NCI-H2029 treated with DMSO at 0.1 percent for 48 hours (cell line): ENCODE measurements at regions not wholly inside any gene's neighbourhood (a gene's known extent, or its start where the extent isn't known, plus 50 kb on each side); places are given as distances from the start of the nearest gene placed in this dataset.

ENCODE experiments used
- DNase-seq: peaks from one replicate; lab custom pipeline; 2025; lab: John Stamatoyannopoulos, UW

DNA sequence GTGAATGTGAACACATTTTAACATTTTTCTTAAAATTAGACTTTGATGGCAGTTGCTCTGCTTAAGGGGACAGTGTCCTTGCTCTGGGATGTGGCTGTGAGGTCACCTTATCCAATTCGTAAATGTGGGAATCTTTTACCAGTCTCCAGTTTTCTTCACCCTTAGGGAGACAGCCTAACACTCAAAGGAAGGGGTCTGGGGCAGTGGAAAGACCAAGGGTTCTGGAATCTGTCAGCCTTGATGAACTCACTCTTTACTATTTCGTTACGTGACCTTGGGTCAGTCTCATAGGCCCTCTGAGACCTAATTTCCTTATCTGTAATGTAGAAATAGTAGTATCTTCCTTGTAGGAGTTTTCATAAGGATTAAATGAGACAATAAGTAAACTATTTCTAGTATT, 245.6 kb upstream of the ATP2B1 start:
- DNase-seq: no peak

DNA sequence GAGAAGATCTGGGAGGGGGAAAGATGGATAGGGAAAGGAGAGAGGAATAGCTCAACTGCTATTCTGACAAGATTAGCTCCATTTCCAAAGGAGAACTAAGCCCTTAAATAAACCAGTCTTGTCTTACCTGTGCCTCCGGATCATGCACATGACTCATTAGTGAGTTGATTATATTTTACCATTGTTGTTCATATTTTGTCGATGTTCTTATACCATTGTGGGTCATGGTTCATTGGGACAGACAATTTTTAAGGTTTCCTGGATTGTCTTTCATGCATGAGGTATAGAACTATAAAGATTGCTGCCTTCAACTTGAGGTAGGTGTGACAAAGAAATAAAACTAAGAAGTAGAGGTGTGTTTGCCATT, 243.0 kb upstream of the ATP2B1 start:
- DNase-seq: no peak

DNA sequence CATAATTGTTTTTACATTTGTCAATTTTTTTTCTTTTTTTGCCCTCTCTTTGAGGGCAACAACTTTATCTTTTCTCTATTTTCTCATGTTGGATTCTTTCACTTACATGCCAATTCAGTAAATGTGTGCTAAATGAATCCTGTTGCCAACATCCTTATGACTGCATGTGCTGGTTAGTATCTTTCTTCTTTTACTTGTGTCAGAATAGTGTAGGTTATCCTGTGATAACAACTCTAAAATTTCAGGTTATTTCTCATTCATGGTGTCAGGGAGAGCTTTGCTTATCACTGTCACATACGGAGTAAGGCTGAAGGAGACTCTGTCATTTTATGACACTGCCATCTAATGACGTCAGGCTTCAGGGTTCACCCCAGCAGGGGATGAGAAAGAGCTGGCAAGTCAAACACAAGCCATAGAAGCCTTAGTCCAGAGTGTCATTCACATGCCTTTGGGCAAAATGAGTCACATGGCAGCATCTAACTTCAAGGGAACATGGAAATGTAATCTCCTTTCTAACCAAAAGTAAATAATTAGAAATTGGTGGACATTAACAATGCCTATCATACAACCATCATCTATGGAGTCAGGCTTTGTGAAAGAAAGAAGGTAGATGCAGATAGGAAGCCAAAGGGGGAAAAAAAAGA, 242.5 kb upstream of the ATP2B1 start:
- no peak for DNase-seq

DNA sequence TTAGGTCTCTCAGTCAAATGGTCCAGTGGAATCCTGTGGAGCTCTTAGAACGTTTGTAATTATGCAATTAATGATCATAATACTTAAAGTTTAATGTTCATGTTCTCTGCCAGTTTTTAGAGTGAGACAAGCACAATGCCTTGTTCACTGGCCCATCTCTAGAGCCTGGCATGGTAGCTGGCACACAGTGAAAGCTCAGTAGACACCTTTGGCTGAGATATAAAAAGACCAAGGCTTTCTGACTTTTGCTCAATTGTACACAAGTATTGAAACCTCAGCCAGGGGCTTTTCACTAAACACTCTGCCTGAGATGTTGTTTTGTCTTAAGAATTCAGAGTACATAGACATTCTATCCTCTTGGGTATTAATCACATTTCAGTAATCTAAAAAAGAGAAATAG, 241.8 kb upstream of the ATP2B1 start:
- no peak for DNase-seq

DNA sequence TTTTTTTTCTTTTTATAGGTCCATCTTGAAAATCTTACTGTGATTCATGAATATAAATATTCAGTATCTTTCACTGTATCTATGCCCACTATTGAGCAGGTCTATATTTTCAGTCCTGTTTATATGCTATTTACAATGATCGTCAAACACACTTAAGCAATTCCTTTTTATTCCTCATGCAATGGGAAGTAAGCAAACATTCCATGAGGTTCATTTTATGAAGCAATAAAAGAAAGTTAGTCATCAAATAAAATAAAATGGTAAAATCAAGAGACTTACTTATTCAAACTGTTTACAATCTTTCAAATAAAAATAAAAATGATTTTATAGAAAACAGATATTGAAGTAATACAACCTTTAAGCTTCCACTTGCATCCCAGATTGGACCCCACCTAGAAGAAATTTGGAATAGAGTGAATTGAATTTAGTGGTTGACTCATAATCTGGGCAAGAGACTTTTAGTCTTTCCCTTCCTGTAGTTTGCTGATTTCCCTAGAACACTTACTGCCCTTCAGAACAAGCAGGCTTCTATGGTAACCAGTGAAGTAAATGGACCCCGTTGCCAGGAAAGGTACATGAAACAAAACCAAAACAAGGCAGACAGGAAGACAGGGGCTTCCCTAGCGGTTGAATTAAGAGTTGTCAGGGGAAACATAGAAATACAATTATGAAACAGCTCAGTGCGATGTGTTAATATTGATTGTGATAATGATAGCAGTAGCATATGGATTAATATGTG, 241.0 kb upstream of the ATP2B1 start:
- peak; percentile 6 for DNase-seq

DNA sequence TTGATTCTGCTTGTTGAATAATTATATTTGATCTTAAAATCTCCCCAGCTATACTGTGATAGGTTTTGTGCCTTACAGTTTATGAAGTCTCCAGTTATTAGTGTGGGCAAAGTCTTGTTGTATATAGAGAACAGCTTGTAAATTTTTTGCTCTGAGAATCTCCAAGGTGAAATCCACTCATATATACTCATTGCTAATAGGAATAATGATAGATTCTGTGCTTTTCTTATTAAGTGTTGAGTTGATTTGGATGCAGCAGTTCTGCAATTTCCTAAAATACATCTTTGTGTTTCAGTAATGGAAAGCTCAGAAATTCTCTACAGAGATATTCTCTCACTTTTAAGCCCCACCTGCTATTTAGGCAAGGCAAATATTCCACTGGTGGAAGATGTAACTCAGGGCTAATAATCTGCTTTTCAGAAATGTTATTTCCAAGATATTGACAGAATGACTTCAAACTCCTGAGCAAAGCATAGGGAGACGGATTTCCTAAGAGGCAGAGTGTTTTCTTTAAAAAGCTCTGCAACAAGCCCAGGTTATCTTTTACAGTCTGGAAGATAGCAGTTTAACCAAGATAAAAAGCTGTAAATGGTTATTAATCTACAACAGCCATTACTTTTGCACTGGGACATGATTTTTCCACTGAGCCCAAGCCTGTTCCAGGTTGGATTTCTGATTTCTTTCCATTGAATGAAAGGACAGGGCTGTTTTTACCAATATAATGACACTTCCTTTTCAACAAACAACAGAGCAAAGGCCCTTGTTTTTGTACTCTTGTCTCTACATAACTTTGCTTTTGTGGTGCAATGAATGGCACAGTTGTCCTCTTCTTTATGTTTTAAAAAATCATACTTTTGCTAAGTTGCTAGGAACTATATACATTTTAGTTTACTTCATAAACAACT, 239.9 kb upstream of the ATP2B1 start:
- DNase-seq: no peak

DNA sequence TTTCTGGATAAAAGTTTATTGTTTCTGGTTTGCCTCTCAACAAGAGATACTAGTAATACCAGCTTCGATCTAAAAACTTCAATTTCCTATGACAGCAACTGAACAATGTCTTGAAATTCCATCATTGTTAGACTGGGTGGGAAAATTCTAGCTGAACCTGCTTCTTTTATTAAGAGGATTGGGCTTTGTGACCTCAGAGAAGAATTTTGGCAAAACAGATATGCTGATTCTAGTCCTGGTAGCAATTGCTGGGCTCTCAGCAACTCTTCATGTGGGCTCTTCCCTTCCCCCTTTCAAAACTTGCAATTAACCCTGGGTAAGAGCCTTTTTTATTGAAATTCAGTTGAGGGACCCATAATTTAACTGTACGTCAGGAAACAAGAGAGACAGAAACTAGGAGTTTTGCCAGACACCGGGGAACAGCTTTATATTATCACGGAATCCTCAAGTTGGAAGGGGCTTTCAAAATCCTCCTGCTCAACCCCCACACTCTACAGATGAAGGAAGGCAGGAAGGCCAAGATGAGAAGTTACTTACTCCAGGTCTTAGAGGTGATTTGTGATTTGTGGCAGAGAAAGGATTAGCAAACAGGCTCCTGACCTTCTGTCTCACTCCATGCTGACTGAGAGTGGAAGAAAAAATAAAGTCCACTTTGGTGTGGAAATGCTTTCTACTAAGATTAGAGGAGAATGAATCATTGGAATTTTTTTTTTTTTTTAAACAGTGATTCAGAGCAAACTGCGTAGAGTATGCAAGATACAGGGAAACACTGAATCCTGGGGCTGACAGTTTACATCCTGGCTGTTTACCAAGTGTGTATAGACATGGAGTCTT, 239.0 kb upstream of the ATP2B1 start:
- no peak for DNase-seq

DNA sequence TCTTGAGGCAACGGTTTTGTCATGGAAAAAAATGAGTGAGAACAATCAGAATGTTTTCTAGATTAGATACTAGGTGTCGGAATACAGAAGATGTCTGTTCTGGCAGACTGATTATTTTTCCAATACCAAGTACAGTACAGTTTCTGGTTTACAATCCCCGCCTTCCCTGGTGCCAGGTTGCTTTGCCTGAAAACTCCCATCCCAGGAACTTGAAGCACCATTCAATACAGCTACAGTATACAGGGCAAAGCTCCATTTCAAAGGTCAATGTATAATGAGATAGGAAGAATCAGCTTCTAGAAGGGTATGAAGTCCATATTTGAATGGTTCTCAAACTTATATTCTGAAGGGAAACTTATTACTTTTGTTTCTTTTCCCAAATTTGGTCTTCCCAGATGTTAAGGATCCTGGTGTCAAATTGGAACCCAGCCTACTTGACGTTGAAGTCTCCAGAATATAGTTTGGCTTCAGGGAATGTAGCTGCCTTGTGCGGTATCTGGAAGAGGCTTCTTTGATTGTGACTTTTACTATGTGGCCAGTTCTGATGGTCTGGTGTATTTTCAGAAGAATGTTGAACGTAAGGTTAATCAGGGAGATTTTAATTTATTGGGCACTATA, 238.0 kb upstream of the ATP2B1 start:
- DNase-seq: no peak

DNA sequence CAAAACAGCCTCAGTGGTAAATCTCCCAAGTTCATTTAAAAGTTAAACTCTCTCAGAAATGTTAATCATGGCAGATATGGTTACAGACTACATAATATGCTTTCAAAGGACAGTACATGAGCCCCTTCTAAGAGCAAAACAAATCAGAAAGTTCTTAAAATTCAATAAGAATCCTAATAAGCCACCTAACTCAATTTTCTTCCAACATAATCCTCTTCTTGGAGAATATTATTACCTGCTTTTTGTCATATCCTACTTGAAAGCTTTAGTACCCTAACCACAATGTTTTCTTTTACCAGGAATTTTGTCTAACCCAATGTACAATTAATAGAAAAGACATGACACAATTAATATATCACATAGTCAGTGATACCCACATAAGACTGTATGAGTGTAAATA, 236.5 kb upstream of the ATP2B1 start:
- no peak for DNase-seq

DNA sequence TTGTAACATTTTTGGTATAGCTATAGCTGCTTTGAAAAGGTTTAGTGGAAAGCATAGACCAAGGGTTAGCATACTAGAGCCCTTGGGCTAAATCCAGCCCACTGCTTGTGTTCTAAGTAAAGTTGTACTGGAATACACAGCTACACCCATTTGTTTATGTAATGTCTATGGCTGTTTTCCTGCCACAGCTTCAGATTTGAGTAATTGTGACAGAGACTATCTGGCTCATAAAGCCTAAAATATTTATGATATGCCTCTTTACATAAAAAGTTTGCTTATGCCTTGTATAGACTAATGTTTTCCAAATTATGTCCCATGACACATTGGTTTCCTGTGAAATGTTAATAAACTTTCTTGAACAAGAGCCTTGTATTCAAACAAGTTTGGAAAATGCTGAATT, 234.8 kb upstream of the ATP2B1 start:
- DNase-seq: no peak

DNA sequence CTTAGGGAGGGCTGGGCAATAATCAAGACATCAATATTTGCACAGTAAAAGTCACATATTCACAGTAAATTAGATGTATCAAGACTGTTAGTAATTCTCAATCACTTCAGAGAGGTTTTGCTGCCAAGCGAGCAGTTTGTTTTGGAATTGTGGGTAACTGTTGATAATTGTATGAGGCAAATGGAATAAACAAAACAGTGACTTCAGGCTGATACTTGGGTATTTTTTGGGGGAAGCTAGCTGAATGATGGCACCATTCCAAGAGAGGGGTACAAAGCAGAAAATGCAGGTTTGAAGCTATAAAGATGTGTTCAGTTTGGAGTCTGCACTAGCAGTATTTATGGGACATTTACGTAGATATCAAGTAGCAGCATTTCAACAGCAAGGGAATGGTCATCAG, 232.8 kb upstream of the ATP2B1 start:
- no peak for DNase-seq

DNA sequence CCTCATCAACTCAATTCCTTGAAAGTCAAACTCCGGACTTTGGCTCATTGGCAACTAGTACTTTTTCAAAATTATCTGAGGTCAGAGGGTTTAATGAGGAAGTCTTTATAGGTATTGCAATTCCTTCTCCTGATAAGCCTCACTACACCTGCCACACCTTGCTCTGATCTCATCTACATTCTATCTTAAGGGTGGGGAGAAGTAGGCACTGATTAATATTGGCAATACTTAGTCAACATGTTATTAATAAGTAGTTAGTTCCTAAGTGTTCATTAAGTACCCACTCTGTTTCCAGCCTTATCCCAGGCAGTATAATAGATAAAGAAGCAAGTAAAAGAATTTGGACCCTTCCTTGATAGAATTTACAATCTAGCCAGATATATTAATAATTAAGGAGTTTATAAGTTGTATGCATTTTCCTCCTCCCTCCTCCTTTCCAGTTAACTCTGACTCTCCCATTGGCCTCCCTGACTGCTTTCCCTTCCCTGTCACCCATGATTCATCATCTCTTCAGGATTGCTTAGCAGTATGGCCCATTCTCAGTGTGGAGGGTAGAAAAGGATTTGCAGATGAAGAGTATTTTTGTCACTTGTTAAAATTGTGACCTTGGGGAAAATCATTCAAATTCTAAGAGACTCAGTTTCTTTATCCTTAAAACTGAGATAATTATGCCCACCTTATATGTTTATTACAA, 231.0 kb upstream of the ATP2B1 start:
- no peak for DNase-seq

DNA sequence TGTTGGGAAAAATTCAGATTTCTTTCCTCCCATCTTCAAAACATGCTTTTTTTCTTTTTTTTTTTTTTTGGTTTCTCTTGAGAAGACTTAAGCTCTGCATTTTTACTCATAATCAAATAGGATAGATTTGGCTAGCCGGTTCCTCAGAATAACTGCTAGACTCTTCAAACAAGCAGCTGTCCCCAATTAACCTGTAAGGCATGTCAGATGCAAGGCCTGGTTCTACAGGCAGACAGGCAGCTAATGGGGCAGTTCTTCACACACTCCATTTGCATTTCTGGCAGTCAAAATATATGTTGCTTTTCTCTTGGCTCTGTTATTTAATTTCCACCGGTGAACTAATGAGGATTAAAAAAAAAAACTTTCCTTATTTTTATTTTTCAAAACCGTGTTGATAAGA, 228.0 kb upstream of the ATP2B1 start:
- DNase-seq: no peak

DNA sequence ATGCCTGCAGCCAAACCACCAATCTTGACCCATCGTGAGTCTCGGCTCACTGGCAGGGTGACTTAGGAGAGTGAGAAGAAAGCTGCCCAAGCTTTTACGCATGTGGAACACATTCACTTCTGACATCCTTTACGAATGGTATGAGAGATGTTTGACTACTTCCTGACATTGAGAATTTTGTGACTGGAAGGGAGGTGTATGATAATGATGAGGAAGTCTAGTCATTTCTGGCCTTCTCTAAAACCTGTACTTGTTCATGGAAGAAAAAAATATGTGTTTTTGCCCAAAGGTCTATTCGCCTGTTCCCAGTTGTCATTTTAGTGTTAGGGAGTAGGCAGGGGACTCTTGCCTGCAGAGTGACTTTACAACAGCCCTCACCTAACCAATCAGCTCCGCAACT, 227.2 kb upstream of the ATP2B1 start:
- DNase-seq: no peak

DNA sequence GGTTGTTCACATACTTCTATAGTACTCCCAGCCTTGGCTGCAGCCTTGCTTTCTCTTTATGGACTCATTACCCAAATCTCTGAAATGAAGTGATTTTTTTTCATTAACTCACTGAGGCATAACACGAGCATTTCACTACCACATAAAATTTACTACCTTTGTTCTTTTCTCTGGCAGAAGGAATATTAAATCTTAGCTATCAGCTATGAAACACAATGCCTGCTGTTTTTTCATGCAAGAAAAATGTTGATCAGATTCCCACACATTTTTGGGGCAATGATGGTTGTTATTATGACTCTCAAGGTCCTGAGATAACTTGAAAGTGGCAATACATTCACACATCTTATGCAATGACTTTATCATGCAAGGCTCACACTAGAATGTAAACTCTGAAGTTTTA, 225.3 kb upstream of the ATP2B1 start:
- no peak for DNase-seq

DNA sequence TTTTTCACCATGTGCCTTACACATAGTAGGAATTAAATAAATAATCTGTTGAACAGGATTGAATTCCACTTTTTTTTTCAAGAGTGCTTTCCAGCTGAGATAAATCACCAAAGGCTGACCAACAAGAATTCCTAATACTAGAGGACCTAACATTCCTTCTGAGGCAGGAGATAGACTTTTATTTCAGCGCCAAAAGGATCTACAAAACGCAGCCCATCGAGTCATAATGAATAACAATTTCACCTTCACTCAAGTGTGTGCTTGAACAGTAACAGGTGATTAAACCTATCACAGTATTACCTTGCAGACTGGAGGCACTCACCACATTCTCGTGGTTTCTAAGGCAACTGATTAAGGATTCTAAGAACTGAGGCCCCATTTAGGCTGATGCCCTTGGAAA, 224.3 kb upstream of the ATP2B1 start:
- DNase-seq: peak; percentile 30

DNA sequence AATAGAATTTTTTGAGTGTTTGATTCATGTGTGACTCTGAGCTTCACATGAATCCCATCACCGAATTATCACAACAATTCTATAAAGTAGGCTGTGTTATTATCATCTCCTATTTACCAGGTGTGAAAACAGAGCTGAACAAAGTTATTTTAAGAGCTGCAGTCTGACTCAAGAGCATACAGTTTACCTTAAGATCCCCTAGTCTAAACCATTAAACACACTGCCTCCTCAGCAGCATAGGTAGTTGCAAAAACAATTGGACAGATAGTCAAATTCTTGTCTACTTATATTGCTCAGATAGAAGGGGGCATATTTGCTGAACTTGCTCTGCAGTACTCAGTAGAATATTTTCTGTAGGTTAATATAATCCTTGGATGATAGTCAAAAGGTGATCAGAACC, 219.8 kb upstream of the ATP2B1 start:
- no peak for DNase-seq

DNA sequence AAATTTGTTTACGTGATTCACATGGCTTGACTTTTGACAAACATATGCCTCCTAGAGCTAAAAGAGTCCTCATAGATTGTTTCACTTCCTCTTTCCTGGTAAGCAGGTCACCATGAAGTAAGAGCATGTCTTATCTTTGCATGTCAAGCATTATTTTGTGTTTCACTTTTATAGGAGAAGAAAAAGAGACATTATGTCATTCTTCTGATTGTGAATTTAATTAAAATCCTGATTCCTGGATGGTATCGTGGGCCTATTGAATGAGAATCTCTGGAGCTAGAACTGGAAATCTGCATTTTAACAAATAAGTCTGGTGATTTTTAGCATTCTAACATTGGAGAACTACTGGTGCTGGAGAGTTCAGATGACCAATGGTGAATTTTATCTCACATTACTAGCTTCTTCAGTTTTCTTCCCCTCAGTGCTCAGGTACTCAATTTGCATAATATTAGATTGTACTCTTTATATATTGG, 218.6 kb upstream of the ATP2B1 start:
- no peak for DNase-seq

DNA sequence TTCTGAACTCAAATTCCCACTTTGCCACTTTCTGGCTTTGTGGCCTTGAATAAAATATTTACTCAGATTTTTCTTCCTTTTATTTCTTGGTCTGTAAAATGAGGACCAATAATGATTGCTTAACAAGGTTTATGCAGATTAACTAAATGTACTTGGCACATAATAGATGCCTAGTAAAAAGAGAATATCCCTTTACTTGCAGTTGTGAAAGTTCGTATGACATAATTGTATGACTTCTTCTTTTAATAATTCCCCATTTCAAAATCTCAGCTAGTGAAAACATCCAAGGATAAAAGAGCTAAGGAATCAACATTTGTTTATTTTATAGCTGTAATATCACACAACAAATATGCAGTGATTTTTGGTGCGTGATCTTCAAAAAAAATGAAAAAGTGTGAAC, 215.6 kb upstream of the ATP2B1 start:
- DNase-seq: no peak

DNA sequence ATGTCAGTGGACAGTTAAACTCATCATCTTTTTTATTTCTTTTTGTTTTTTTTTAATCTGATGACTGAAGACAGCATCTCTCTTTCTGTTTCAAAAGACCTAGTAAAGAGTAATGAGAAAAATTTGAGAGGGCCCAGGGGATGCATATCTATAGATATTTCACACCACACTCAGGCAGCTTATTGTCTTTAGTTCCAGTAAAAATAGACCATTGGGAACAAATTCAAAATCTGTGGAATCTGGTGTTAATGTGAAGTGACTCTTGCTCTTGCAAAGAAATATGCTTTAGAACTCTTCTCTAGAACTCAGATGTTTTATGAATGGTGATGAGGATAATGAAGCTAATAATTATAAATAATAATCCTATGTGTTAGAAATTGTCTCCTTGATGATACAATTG, 214.5 kb upstream of the ATP2B1 start:
- DNase-seq: no peak

DNA sequence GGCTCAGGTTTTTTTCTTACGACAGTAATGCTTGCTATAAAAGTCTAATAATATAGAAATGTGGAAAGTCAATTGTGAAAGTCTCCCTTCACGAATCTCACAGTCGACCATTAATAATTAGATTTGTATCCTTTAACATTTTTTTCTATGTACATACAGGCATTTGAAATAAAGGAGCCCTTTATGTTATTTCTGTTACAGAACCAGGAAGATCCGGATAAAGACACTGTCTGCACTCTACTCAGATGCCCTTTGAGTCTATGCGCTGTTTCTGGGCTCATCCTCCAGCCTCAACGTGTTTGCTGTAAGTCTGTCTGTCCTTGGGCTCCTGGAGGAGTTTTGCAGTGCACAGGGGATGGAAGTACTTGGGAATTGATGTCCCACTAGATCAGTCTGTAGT, 212.2 kb upstream of the ATP2B1 start:
- no peak for DNase-seq
